GM12878 (cell line): ENCODE measurements at regions not wholly inside any gene's neighbourhood (a gene's known extent, or its start where the extent isn't known, plus 50 kb on each side); places are given as distances from the start of the nearest gene placed in this dataset.
"Not testable (repeated sequence)": the region's sequence is repeated elsewhere in the genome, so short reads cannot be mapped to it uniquely, and the experiment has no call there.

ENCODE experiments used
- ATAC-seq: fragments of 200-7000 bp; cut with Tn5 transposase; 3 replicates; pipeline ENCODE4 v1.9.1; 2020; ENCODE audit warnings: mild to moderate bottlenecking, moderate library complexity
- BruUV-seq: library from RNA; stranded (reverse); fragments of 400-500 nt; replicated peaks from 2 replicates; lab custom pipeline; 2021; lab: Mats Ljungman, UMichigan
- CTCF ChIA-PET: fragments of 300-600 bp; sonication (Branson Sonifier 250); formaldehyde crosslinking; extraction: SDS; loops from one replicate; lab custom pipeline; 2021; ENCODE audit warnings: inconsistent platforms; lab: Yijun Ruan, JAX
- POLR2A ChIA-PET: fragments of 350-600 bp; formaldehyde crosslinking; extraction: SDS; loops from one replicate; lab custom pipeline; 2021; ENCODE audit warnings: inconsistent platforms; lab: Charles Lee
- RAD21 ChIA-PET: fragments of 300-600 bp; sonication (Branson Sonifier 250); formaldehyde crosslinking; loops from one replicate; lab custom pipeline; 2023; ENCODE audit warnings: antibody characterized with exemption; ENCODE audit not compliant: unreplicated experiment; lab: Charles Lee
- SMC1A ChIA-PET: fragments of 300-600 bp; sonication (Branson Sonifier 250); formaldehyde crosslinking; loops from one replicate; lab custom pipeline; 2023; ENCODE audit not compliant: unreplicated experiment, uncharacterized antibody; lab: Charles Lee
- DNase-seq: peaks from one replicate; pipeline ENCODE4 v3.0.0-alpha.2; 2011; ENCODE audit warnings: low read depth, low spot score
- FAIRE-seq: peaks from 3 replicates; lab custom pipeline; 2011; peaks lifted over from hg19 to GRCh38; lab: Jason Lieb, UNC
- H2AFZ ChIP-seq: 2 replicates; pipeline ENCODE4 v1.6.0; 2011; ENCODE audit warnings: low read depth, low read length, control low read depth; ENCODE audit not compliant: control insufficient read depth
- H3K27ac ChIP-seq: 2 replicates; pipeline ENCODE4 v1.5.1; 2011; ENCODE audit warnings: control low read depth; ENCODE audit not compliant: control insufficient read depth, insufficient read depth
- H3K27me3 ChIP-seq, 2 experiments: replicated peaks in 1 of 2; 2 replicates each; pipeline versions ENCODE4 v1.6.0 to v1.6.1; 2011; ENCODE audit warnings: low read length in 1 of 2; ENCODE audit not compliant: control insufficient read depth in 2 of 2, insufficient read depth in 2 of 2
- H3K36me3 ChIP-seq, 2 experiments: 2 replicates each; pipeline ENCODE4 v1.5.1; 2011; ENCODE audit warnings: low read length in 1 of 2; ENCODE audit not compliant: control insufficient read depth in 2 of 2, insufficient read depth in 2 of 2
- H3K4me1 ChIP-seq: 2 replicates; pipeline ENCODE4 v1.6.1; 2011; ENCODE audit warnings: mild to moderate bottlenecking, low read length, moderate library complexity, mixed read lengths; ENCODE audit not compliant: control insufficient read depth, insufficient read depth
- H3K4me2 ChIP-seq: 2 replicates; pipeline ENCODE4 v1.6.0; 2011; ENCODE audit warnings: control low read depth; ENCODE audit not compliant: control insufficient read depth, insufficient read depth
- H3K4me3 ChIP-seq: fragments of 200-600 bp; sonication (generic); 2 replicates; pipeline ENCODE4 v1.5.1; 2016
- H3K79me2 ChIP-seq: 2 replicates; pipeline ENCODE4 v1.6.0; 2011; ENCODE audit warnings: low read length; ENCODE audit not compliant: control insufficient read depth, insufficient read depth
- H3K9ac ChIP-seq: 2 replicates; pipeline ENCODE4 v1.8.0; 2011; ENCODE audit warnings: low read length, control low read depth, mixed read lengths; ENCODE audit not compliant: control insufficient read depth, insufficient read depth
- H3K9me3 ChIP-seq: replicated peaks from 3 replicates; pipeline ENCODE4 v1.5.1; 2011; ENCODE audit warnings: mild to moderate bottlenecking, low read length; ENCODE audit not compliant: control insufficient read depth, insufficient read depth
- H4K20me1 ChIP-seq: 2 replicates; pipeline ENCODE4 v1.6.0; 2011; ENCODE audit not compliant: control insufficient read depth, insufficient read depth
- WGBS: methylation state at CpG from one replicate; pipeline ENCODE4 v1.1.6; 2016; ENCODE audit warnings: low lambda C conversion rate; ENCODE audit not compliant: insufficient replicate concordance, insufficient coverage; ENCODE audit errors: missing lambda C conversion rate; 5-methylcytosine and 5-hydroxymethylcytosine counted together
- in situ Hi-C: fragments of 300-500 bp; cut with MboI; formaldehyde crosslinking; loops from 9 replicates; pipeline ENCODE4 v1.14.3; 2018; ENCODE audit warnings: mixed read lengths
- intact Hi-C: fragments of 100-400 bp; cut with micrococcal nuclease; formaldehyde crosslinking; loops from one replicate; pipeline ENCODE4 v1.14.2; 2022; ENCODE audit not compliant: unreplicated experiment

DNA sequence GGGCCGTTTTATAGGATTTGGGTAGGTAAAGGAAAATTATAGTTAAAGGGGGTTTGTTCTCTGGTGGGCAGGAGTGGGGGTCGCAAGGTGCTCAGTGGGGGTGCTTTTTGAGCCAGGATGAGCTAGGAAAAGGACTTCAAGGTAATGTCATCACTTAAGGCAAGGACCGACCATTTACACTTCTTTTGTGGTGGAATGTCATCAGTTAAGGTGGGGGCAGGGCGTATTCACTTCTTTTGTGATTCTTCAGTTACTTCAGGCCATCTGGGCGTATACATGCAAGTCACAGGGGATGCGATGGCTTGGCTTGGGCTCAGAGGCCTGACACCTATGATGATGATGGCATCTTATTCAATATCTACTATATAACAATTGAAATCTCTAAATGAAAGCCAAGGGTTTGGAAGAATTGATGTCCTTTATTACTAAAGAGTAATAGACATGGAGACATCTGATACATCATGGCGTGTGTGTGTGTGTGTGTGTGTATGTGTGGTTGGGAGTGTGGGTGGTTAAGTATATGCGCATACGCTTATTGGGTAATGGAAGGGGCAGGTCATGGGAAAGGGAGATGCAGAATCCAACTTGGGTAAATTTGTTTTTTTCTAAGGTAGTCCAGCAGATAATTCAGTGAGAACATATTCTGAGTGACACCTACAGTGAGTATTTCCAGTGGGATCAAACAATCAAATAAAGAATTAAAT lies 236.9 kb upstream of the DUSP10 start:
- BruUV-seq, H3K9ac ChIP-seq, H3K4me3 ChIP-seq, DNase-seq, H3K27ac ChIP-seq, POLR2A ChIA-PET, H3K36me3 ChIP-seq, H2AFZ ChIP-seq, H3K27me3 ChIP-seq, H4K20me1 ChIP-seq, in situ Hi-C loops, H3K4me1 ChIP-seq, ATAC-seq, H3K9me3 ChIP-seq, FAIRE-seq, H3K79me2 ChIP-seq, H3K4me2 ChIP-seq, intact Hi-C loops: not testable (repeated sequence)
- ChIA-PET SMC1A (interaction anchor here (0.6 to 3.4 kb wide), 8 partner anchors 17 to 501 kb away, joined by 3 to 15 read pairs (median 4); partner anchors contain the start of gene DUSP10), RAD21 (interaction anchor here (0.9 to 1.8 kb wide), 7 partner anchors 17 to 501 kb away, joined by 3 to 8 read pairs (median 4); no protein-coding TSS in a partner anchor), CTCF (interaction anchor here (0.8 to 1.8 kb wide), 8 partner anchors 18 to 500 kb away, joined by 3 to 10 read pairs (median 4); no protein-coding TSS in a partner anchor)
- WGBS = 75% methylated on average over 8 of the region's 9 CpGs

DNA sequence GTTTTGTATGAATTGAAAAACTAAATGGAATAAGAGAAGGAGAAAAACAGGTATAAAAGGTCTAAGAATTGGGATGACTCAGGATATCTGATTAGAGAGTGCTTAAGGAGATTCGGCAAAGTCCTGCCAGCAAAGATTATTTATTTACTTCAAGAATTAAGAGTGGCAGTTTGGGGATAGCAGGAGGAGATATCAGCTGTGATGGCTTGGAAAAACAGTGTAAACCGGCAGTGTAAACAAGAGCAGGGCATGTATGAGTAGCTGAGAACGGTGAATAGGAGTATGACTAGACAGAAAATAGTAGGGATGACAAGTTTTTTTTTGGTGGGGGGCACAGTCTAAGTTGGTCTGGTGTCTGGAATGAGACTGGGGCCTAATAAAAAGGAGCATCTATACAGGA lies 231.9 kb upstream of the DUSP10 start:
- H3K9ac ChIP-seq, intact Hi-C loops, FAIRE-seq, BruUV-seq, DNase-seq, POLR2A ChIA-PET, H3K79me2 ChIP-seq, H3K27ac ChIP-seq, CTCF ChIA-PET, in situ Hi-C loops, ATAC-seq, H3K36me3 ChIP-seq, H3K4me2 ChIP-seq, RAD21 ChIA-PET, H3K27me3 ChIP-seq, H2AFZ ChIP-seq, H3K9me3 ChIP-seq, H4K20me1 ChIP-seq, H3K4me3 ChIP-seq, H3K4me1 ChIP-seq: not testable (repeated sequence)
- SMC1A ChIA-PET = interaction anchor here (0.7 to 1.3 kb wide), 3 partner anchors 19 to 94 kb away, joined by 3 read pairs; no protein-coding TSS in a partner anchor
- 77% methylated on average over 3 of the region's 3 CpGs for WGBS
